Neural progenitor cell (in vitro differentiated cells): ENCODE measurements at regions not wholly inside any gene's neighbourhood (a gene's known extent, or its start where the extent isn't known, plus 50 kb on each side); places are given as distances from the start of the nearest gene placed in this dataset.

Experiments
- DNase-seq: peaks from one replicate; pipeline ENCODE4 v3.0.0-alpha.2; 2016; ENCODE audit warnings: low spot score
- H2AFZ ChIP-seq: fragments of 200-600 bp; sonication (generic); replicated peaks from 2 replicates; pipeline ENCODE4 v1.6.1; 2016; ENCODE audit warnings: antibody characterized with exemption
- H3F3A ChIP-seq: fragments of 200-600 bp; sonication (generic); 2 replicates; pipeline ENCODE4 v1.6.1; 2016; ENCODE audit warnings: antibody characterized with exemption, low read depth
- H3K27ac ChIP-seq: fragments of 200-600 bp; sonication (generic); 2 replicates; pipeline ENCODE4 v1.5.1; 2016; ENCODE audit warnings: mild to moderate bottlenecking
- H3K27me3 ChIP-seq: fragments of 200-600 bp; sonication (generic); 2 replicates; pipeline ENCODE4 v1.6.1; 2016; ENCODE audit warnings: mild to moderate bottlenecking, moderate library complexity
- H3K36me3 ChIP-seq: fragments of 200-600 bp; sonication (generic); 2 replicates; pipeline ENCODE4 v1.5.1; 2016
- H3K4me1 ChIP-seq: fragments of 200-600 bp; sonication (generic); 2 replicates; pipeline ENCODE4 v1.6.1; 2016; ENCODE audit warnings: mixed run types
- H3K4me2 ChIP-seq: fragments of 200-600 bp; sonication (generic); 2 replicates; pipeline ENCODE4 v1.6.1; 2016
- H3K4me3 ChIP-seq: fragments of 200-600 bp; sonication (generic); 2 replicates; pipeline ENCODE4 v1.5.1; 2016
- H3K79me2 ChIP-seq: fragments of 200-600 bp; sonication (generic); 2 replicates; pipeline ENCODE4 v1.6.1; 2016; ENCODE audit warnings: low read depth
- H3K9ac ChIP-seq: fragments of 200-600 bp; sonication (generic); 2 replicates; pipeline ENCODE4 v1.6.1; 2016
- H3K9me3 ChIP-seq: fragments of 200-600 bp; sonication (generic); 2 replicates; pipeline ENCODE4 v1.5.1; 2016; ENCODE audit warnings: low read depth
- H4K20me1 ChIP-seq: fragments of 200-600 bp; sonication (generic); 2 replicates; pipeline ENCODE4 v1.6.1; 2016; ENCODE audit warnings: low read depth
- H3K27ac Mint-ChIP-seq: 3 replicates; pipeline ENCODE4 v1.8.0; 2021; ENCODE audit warnings: mixed read lengths
- H3K27me3 Mint-ChIP-seq: 2 replicates; pipeline ENCODE4 v1.8.0; 2022; ENCODE audit warnings: low read depth, mild to moderate bottlenecking, inconsistent platforms, moderate library complexity, mixed read lengths; ENCODE audit not compliant: insufficient read depth
- H3K36me3 Mint-ChIP-seq: 3 replicates; pipeline ENCODE4 v1.8.0; 2021; ENCODE audit warnings: mixed read lengths
- H3K4me1 Mint-ChIP-seq: 3 replicates; pipeline ENCODE4 v1.8.0; 2021; ENCODE audit warnings: mixed read lengths
- H3K4me3 Mint-ChIP-seq: 3 replicates; pipeline ENCODE4 v1.8.0; 2021; ENCODE audit warnings: mild to moderate bottlenecking, moderate library complexity, mixed read lengths
- H3K9me3 Mint-ChIP-seq: 3 replicates; pipeline ENCODE4 v1.8.0; 2020; ENCODE audit warnings: mixed read lengths
- CTCF ChIP-seq: fragments of 200-600 bp; sonication (generic); IDR thresholded peaks from 2 replicates; pipeline ENCODE4 v1.5.1; 2017; ENCODE audit warnings: antibody characterized with exemption, mild to moderate bottlenecking
- EZH2 ChIP-seq: fragments of 200-600 bp; sonication (generic); IDR thresholded peaks from 2 replicates; pipeline ENCODE4 v1.6.1; 2017; ENCODE audit warnings: antibody characterized with exemption, mild to moderate bottlenecking, moderate library complexity
- EZH2phosphoT487 ChIP-seq: fragments of 200-600 bp; sonication (generic); IDR thresholded peaks from 2 replicates; pipeline ENCODE4 v1.6.1; 2017; ENCODE audit warnings: antibody characterized with exemption

GRCh38 chr3:6723205-6723604 is 137.7 kb upstream of the GRM7 start:
- TF ChIP-seq EZH2phosphoT487, result no peak
- TF ChIP-seq CTCF, result no peak
- no peak for TF ChIP-seq EZH2

GRCh38 chr3:6726811-6727210 is 134.1 kb upstream of the GRM7 start:
- H3K4me1 ChIP-seq, result no peaks in the 10 kb centered on the region
- H3K9ac ChIP-seq, result no peak overlapping the region
- no peak overlapping the region for H3K4me2 ChIP-seq
- H3K9me3 ChIP-seq, result no peaks in the 10 kb centered on the region
- Mint-ChIP-seq H3K36me3 (no peaks in the 10 kb centered on the region), H3K27me3 (no peaks in the 10 kb centered on the region), H3K27ac (no peak overlapping the region), H3K9me3 (no peaks in the 10 kb centered on the region), H3K4me3 (no peak overlapping the region), H3K4me1 (no peaks in the 10 kb centered on the region)
- no peak overlapping the region for H2AFZ ChIP-seq
- H3F3A ChIP-seq, result no peaks in the 10 kb centered on the region
- H3K4me3 ChIP-seq, result no peak overlapping the region
- no peaks in the 10 kb centered on the region for H3K27me3 ChIP-seq
- no peaks in the 10 kb centered on the region for H4K20me1 ChIP-seq
- H3K27ac ChIP-seq, result no peak overlapping the region
- no peak for DNase-seq
- H3K36me3 ChIP-seq, result no peaks in the 10 kb centered on the region
- TF ChIP-seq EZH2 (no peak), CTCF (no peak), EZH2phosphoT487 (no peak)
- no peaks in the 10 kb centered on the region for H3K79me2 ChIP-seq

More at GRCh38 chr3:6723205-6723604, 137.7 kb upstream of the GRM7 start:
- Histone ChIP-seq H3K4me2 (no peak overlapping the region), H3K79me2 (no peaks in the 10 kb centered on the region), H3F3A (no peaks in the 10 kb centered on the region), H2AFZ (no peak overlapping the region), H3K9me3 (no peaks in the 10 kb centered on the region), H4K20me1 (no peaks in the 10 kb centered on the region), H3K27me3 (no peaks in the 10 kb centered on the region), H3K4me3 (no peak overlapping the region), H3K4me1 (no peaks in the 10 kb centered on the region), H3K36me3 (no peaks in the 10 kb centered on the region), H3K9ac (no peak overlapping the region), H3K27ac (no peak overlapping the region)
- DNase-seq, result no peak
- peaks cover 5% of the 10 kb centered on the region for H3K9me3 Mint-ChIP-seq
- no peaks in the 10 kb centered on the region for H3K4me1 Mint-ChIP-seq
- H3K36me3 Mint-ChIP-seq, result no peaks in the 10 kb centered on the region
- no peak overlapping the region for H3K27ac Mint-ChIP-seq
- H3K27me3 Mint-ChIP-seq, result peaks cover 2% of the 10 kb centered on the region
- no peak overlapping the region for H3K4me3 Mint-ChIP-seq

- Histone ChIP-seq H3K4me2 (no peak overlapping the region), H3F3A (no peaks in the 10 kb centered on the region), H3K27me3 (no peaks in the 10 kb centered on the region), H3K4me1 (no peaks in the 10 kb centered on the region), H3K9ac (no peak overlapping the region), H4K20me1 (no peaks in the 10 kb centered on the region), H2AFZ (no peak overlapping the region), H3K36me3 (no peaks in the 10 kb centered on the region), H3K79me2 (no peaks in the 10 kb centered on the region), H3K4me3 (no peak overlapping the region), H3K9me3 (no peaks in the 10 kb centered on the region), H3K27ac (no peak overlapping the region)
- H3K36me3 Mint-ChIP-seq, result no peaks in the 10 kb centered on the region
- DNase-seq, result no peak
- H3K4me3 Mint-ChIP-seq, result no peak overlapping the region
- H3K27ac Mint-ChIP-seq, result no peak overlapping the region
- no peaks in the 10 kb centered on the region for H3K9me3 Mint-ChIP-seq
- no peaks in the 10 kb centered on the region for H3K4me1 Mint-ChIP-seq
- no peak for TF ChIP-seq EZH2phosphoT487
- no peak for TF ChIP-seq EZH2
- TF ChIP-seq CTCF, result no peak
- no peaks in the 10 kb centered on the region for H3K27me3 Mint-ChIP-seq
Measured at GRCh38 chr3:6732807-6733206, 128.1 kb upstream of the GRM7 start.
